NCI-H510A (cell line): ENCODE measurements at regions not wholly inside any gene's neighbourhood (a gene's known extent, or its start where the extent isn't known, plus 50 kb on each side); places are given as distances from the start of the nearest gene placed in this dataset.

Experiments used
- DNase-seq: peaks from one replicate; lab custom pipeline; 2025; lab: John Stamatoyannopoulos, UW

GRCh38 chr13:61874970-61875579, 459.4 kb upstream of the PCDH20 start:
- DNase-seq, result no peak

GRCh38 chr13:61873717-61874116, 458.1 kb upstream of the PCDH20 start:
- no peak for DNase-seq

- DNase-seq, result no peak
Observed at GRCh38 chr13:61857198-61857597, 441.5 kb upstream of the PCDH20 start.

- no peak for DNase-seq
Observed at GRCh38 chr13:61852116-61852619, 436.5 kb upstream of the PCDH20 start.

- no peak for DNase-seq
Observed at GRCh38 chr13:61850794-61851193, 435.1 kb upstream of the PCDH20 start.

- DNase-seq, result no peak
Observed at GRCh38 chr13:61838568-61838967, 422.9 kb upstream of the PCDH20 start.

GRCh38 chr13:61833228-61833627, 417.6 kb upstream of the PCDH20 start:
- DNase-seq, result no peak

GRCh38 chr13:61831026-61831425, 415.4 kb upstream of the PCDH20 start:
- no peak for DNase-seq

- DNase-seq, result no peak
Observed at GRCh38 chr13:61830475-61830874, 414.8 kb upstream of the PCDH20 start.

- no peak for DNase-seq
Observed at GRCh38 chr13:61824168-61824567, 408.5 kb upstream of the PCDH20 start.

- no peak for DNase-seq
Observed at GRCh38 chr13:61812286-61812685, 396.6 kb upstream of the PCDH20 start.

GRCh38 chr13:61810065-61810464, 394.4 kb upstream of the PCDH20 start:
- DNase-seq, result no peak

- DNase-seq, result no peak
Observed at GRCh38 chr13:61797397-61797796, 381.7 kb upstream of the PCDH20 start.

- DNase-seq, result no peak
Observed at GRCh38 chr13:61795580-61795979, 379.9 kb upstream of the PCDH20 start.

- no peak for DNase-seq
Observed at GRCh38 chr13:61779456-61779855, 363.8 kb upstream of the PCDH20 start.

- DNase-seq, result no peak
Observed at GRCh38 chr13:61778531-61778930, 362.9 kb upstream of the PCDH20 start.

GRCh38 chr13:61777899-61778298, 362.2 kb upstream of the PCDH20 start:
- no peak for DNase-seq

GRCh38 chr13:61777271-61777670, 361.6 kb upstream of the PCDH20 start:
- DNase-seq, result no peak

- no peak for DNase-seq
Observed at GRCh38 chr13:61774903-61775302, 359.3 kb upstream of the PCDH20 start.

- no peak for DNase-seq
Observed at GRCh38 chr13:61770681-61771080, 355.0 kb upstream of the PCDH20 start.

GRCh38 chr13:61768175-61768574, 352.5 kb upstream of the PCDH20 start:
- no peak for DNase-seq

- DNase-seq, result no peak
Observed at GRCh38 chr13:61766667-61767058, 351.0 kb upstream of the PCDH20 start.

GRCh38 chr13:61765940-61766666, 350.5 kb upstream of the PCDH20 start:
- no peak for DNase-seq
